Left lung (tissue), 4 donors: ENCODE measurements at regions not wholly inside any gene's neighbourhood (a gene's known extent, or its start where the extent isn't known, plus 50 kb on each side); places are given as distances from the start of the nearest gene placed in this dataset.

Source experiments
- ATAC-seq: fragments of 200-7000 bp; cut with Tn5 transposase; one replicate; pipeline ENCODE4 v1.9.1; 2020; ENCODE audit warnings: moderate library complexity
- DNase-seq, 4 donors: peaks; one replicate each; pipeline ENCODE4 v3.0.0-alpha.2; 2013 to 2020
- H3K27ac ChIP-seq, 2 donors: fragments of 200-600 bp; sonication (generic) in 1 of 2; one replicate each; pipeline versions ENCODE4 v1.5.0 to v1.8.0; 2020 to 2021
- H3K27me3 ChIP-seq, 2 donors: fragments of 200-600 bp; sonication (generic) in 1 of 2; one replicate each; pipeline versions ENCODE4 v1.5.0 to v1.8.0; 2020 to 2021
- H3K36me3 ChIP-seq, 2 donors: fragments of 200-600 bp; sonication (generic) in 1 of 2; one replicate each; pipeline versions ENCODE4 v1.5.0 to v1.8.0; 2020 to 2021
- H3K4me1 ChIP-seq, 2 donors: fragments of 200-600 bp; one replicate each; pipeline ENCODE4 v1.8.0; 2021
- H3K4me3 ChIP-seq, 2 donors: fragments of 200-600 bp; sonication (generic) in 1 of 2; one replicate each; pipeline versions ENCODE4 v1.5.0 to v1.8.0; 2020 to 2021; ENCODE audit warnings: mild to moderate bottlenecking in 1 of 2
- H3K9me3 ChIP-seq, 2 donors: fragments of 200-600 bp; sonication (generic) in 1 of 2; one replicate each; pipeline versions ENCODE4 v1.5.0 to v1.8.0; 2020 to 2021
- CTCF ChIP-seq, 2 donors: fragments of 200-600 bp; sonication (generic) in 1 of 2; IDR thresholded peaks; one replicate each; pipeline versions ENCODE4 v1.5.0 to v1.8.0; 2021; ENCODE audit warnings: antibody characterized with exemption in 2 of 2
- intact Hi-C, 2 donors: fragments of 100-400 bp; cut with DNase I; formaldehyde crosslinking; loops; one replicate each; pipeline versions ENCODE4 v1.11.2 to v1.14.2; 2022
- donor health status: DM: no; HTN: yes; CAD: no.
- donor health status: DM: no; HTN: no; CAD: no.

DNA sequence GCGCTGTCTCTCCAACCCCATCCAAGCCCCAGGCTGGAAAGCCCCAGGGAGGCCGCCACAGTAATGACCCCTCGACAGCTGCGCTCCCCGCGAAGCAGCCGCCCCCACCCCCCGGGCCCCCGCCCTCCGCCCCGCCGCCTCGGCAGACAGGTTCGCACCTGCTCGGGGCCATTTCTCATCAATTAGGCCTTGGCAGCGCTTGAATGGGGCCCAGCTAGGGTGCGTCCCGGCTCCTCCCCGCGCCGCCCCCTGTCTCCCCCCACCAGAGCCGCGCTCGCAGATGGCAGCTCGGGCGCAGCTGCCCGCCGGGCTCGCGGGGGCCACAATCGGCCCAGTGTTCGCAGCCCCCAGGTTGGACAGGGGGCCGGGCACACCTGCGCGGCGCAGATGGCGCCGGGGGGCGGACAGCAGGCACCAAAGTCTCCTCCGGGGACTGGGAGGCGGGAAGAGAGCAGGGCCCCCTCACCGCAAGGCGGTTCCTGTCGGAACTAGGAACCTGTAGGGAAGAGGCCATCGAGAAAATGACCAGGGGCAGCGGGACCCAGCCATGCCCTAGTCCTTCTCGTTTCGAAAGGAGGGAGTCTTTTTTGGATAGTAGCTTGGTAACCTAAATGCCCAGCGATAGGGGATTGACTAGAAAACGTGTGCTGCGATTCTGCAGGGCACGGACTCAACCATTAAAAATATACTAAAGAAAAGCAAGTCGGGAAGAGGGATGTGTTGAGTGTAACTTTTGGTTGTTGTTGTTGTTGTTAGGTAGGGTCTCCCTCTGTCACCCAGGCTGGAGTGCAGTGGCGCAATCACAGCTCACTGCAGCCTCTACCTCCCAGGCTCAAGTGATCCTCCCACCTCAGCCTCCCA lies 83.2 kb upstream of the EYA2 start:
- H3K4me3 ChIP-seq, result no peak overlapping the region
- no peaks in the 10 kb centered on the region for H3K36me3 ChIP-seq
- H3K9me3 ChIP-seq, result no peaks in the 10 kb centered on the region
- DNase-seq (no peak), ATAC-seq (no peak)
- no peak overlapping the region for H3K27ac ChIP-seq
- intact Hi-C loops, result no loop called here
- TF ChIP-seq CTCF (IDR thresholded peaks at IDR 0.05), result no peak
- H3K4me1 ChIP-seq, result no peaks in the 10 kb centered on the region
- peaks cover 17 to 70% of the 10 kb centered on the region in 2 donors for H3K27me3 ChIP-seq

DNA sequence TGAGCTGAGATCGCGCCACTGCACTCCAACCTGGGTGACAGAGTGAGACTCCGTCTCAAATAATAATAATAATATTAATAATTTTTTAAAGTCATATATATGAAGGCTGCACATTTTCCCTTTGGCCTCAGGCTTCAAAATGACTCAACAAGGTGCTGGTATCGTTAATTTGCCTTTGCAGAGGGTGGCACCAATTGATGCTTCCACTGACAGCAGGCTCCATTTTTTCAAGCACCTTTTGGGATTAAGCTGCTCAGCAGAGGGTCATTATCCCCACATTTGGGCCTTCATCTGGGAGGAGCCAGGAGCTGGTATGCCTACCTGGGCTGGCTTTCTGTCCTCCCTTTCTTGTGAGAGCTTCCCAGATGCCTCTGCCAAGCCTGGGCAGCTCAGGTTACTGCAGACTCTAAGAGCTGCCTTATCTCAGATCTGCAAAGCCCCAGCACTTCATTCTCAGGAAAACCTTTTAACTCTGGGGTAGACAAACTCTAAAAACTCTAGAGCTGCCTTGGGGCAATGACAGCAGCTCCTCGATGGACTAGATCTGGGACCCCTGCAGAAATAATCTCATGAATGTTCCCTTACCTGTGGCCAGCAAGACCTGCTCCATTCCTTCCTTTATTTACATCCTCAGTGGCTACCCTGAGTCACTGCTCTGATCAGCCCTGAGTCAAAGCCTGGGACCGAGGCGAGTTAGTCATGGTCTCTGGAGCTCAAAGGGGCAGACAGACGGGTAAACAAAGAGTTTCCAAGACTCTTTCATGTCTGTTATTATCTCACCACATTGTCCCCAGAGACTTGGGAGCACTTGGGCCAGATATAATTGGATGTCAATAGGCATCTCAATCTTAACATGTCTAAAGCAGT lies 80.0 kb upstream of the EYA2 start:
- H3K27ac ChIP-seq, result no peak overlapping the region
- DNase-seq (peak in 1 of 4 donors; percentile 19), ATAC-seq (peak; percentile 47)
- peaks cover 17 to 84% of the 10 kb centered on the region in 2 donors for H3K27me3 ChIP-seq
- no peak for TF ChIP-seq CTCF (IDR thresholded peaks at IDR 0.05)
- H3K36me3 ChIP-seq, result no peaks in the 10 kb centered on the region
- no peak overlapping the region for H3K4me3 ChIP-seq
- no peaks in the 10 kb centered on the region for H3K9me3 ChIP-seq
- intact Hi-C loops, result no loop called here
- no peaks in the 10 kb centered on the region for H3K4me1 ChIP-seq

DNA sequence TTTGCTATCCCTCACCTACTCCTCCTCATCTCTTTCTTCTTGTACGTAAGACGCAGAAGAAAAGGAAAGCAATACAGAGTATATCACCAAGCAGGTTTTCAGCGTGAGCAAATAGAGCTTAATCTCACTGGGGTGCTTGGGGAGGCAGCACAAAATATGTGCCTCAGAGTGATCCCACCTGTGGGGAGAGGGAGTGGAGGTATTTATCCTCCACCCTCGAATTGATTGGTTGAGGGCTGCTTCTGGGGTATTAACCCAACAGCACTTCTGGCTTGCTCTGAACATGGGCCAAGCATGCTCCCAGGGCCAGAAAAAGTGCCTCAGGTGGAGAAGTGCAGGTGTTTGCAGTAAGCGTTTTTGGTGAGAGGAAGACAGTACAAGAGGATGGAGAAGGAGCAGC lies 78.5 kb upstream of the EYA2 start:
- H3K4me3 ChIP-seq, result no peak overlapping the region
- ATAC-seq (no peak), DNase-seq (no peak)
- peaks cover 17 to 88% of the 10 kb centered on the region in 2 donors for H3K27me3 ChIP-seq
- no peak for TF ChIP-seq CTCF (IDR thresholded peaks at IDR 0.05)
- no peaks in the 10 kb centered on the region for H3K36me3 ChIP-seq
- intact Hi-C loops, result no loop called here
- H3K4me1 ChIP-seq, result no peaks in the 10 kb centered on the region
- no peaks in the 10 kb centered on the region for H3K9me3 ChIP-seq
- H3K27ac ChIP-seq, result no peak overlapping the region

- H3K4me1 ChIP-seq, result no peaks in the 10 kb centered on the region
- H3K9me3 ChIP-seq, result no peaks in the 10 kb centered on the region
- peaks cover 7 to 81% of the 10 kb centered on the region in 2 donors for H3K27me3 ChIP-seq
- no peak for ATAC-seq
- H3K4me3 ChIP-seq, result no peak overlapping the region
- intact Hi-C loops, result no loop called here
- H3K36me3 ChIP-seq, result no peaks in the 10 kb centered on the region
- H3K27ac ChIP-seq, result no peak overlapping the region
- no peak for DNase-seq
- no peak for TF ChIP-seq CTCF (IDR thresholded peaks at IDR 0.05)
Measured at GRCh38 chr20:46816886-46817638, 77.6 kb upstream of the EYA2 start.
